GM19324 (cell line): ENCODE measurements at regions not wholly inside any gene's neighbourhood (a gene's known extent, or its start where the extent isn't known, plus 50 kb on each side); places are given as distances from the start of the nearest gene placed in this dataset.

ENCODE experiments used
- ATAC-seq: cut with Tn5 transposase; IDR thresholded peaks from one replicate; pipeline ENCODE4 v1.9.1; 2021; ENCODE audit warnings: mild to moderate bottlenecking, moderate library complexity; ENCODE audit not compliant: unreplicated experiment, low FRiP score

DNA sequence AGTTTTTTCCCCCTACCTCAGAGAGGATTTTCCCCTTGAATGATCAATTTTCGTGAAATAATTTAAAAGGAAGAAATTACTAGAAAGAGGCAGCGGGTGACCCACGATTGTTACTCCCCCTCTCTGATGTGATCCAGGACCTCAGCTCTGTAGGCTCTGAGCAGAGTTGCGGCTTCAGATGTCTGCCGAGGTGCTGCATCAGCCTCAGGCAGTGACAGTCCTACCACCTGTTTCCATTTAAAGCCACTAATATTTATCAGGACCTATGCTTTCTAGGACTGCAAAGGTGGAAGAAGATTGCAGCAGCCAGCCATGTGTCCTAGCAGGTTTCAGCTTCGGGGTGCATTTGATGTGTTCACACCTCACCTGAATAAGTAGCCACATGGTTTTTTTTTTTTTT is 294.8 kb upstream of the C2CD4B start:
- ATAC-seq: no peak

DNA sequence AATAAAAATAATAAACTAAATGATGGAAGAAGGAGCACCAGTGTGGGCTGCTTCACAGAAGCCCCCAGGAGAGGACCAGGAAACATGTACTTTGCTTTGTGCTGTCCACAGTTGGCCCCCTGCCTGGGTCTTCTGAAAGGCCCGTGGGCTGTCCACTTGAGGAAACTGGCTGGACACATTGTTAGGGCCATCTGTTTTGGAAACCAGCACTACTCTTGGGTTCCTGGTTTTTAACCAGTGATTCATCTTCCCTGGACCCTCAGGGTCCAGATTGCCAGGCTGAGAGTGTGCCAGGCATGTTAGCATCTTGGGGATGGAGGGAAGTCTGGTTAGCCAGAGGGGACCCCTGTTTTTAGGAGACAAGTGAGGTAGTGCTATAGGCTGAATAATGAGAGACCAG is 297.2 kb upstream of the C2CD4B start:
- ATAC-seq: no peak

DNA sequence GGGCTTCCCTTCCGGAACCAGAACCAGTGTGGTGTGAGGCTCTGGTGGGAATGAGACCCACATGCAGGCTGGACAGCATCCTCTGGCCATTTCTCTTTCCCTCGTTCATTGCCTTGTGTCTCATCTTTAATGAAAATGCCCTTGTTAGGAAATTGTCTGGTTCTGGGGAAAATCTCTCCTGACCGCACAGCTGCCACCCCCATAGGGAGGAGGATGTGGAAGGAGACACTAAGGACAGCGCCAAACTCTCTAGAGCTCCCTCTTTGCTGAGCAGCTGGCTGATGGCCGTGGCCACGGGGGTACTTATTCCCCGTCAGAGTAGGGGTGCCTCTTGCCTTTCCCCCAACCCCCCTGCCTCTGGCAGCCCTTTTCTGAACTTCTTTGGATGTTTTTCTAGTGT is 297.6 kb upstream of the C2CD4B start:
- ATAC-seq: no peak

DNA sequence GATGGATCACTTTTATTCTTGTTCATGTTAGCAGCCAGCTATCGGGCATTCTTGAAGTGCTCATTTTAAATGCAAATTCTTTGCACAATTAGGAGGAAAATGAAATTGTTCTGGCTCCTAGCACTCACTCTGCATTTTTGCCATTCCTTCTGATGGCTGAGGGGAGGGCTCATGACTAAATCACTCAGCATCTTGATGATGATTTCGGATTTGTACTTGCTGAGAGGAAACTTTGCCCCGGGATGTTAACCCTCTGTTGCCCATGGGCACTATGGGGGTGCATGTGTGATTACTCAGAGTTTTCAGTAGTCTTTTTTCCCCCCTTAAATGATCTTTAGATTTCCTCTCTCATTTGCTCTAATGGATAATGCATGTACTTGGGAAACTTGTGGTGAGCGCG is 299.6 kb upstream of the C2CD4B start:
- ATAC-seq: no peak

DNA sequence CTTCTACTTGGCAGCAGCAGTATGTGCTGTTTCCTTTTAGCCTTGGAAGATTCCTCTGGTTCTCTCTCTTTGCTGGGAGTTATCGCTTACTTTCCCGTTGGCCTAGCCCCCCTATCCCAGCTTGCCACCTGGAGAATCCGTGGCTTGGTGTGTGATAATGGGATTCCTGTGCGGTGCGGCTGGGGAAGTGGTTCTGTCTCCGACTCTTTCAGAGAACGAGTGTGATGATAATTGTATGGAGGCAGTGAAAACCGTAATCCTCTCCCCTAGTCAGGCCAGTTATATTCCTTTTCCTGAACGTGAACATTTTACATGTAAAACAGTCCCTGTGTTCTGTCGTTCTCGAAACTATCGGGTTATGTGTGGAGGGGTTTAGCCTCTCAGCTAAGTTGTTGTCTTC is 300.1 kb upstream of the C2CD4B start:
- ATAC-seq: no peak

DNA sequence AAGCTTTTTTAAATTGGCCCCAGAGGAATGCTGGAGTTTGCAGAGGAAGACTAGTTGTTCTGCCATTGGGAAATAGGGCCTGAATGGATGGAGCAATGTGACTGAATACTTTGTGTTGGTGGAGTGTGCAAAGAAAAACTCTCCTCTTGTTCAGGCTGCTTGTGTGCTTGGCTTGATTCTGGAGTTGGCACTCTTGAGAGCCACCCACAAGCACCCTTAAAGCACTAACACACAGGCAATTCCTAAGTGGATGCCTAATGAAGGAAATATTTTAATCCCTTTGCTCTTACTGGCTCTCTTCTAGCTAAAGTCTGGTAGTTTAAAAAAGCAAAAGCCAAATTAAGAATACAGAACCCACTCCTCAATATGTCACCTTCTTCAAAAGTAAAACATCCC is 304.4 kb upstream of the C2CD4B start:
- no peak for ATAC-seq

DNA sequence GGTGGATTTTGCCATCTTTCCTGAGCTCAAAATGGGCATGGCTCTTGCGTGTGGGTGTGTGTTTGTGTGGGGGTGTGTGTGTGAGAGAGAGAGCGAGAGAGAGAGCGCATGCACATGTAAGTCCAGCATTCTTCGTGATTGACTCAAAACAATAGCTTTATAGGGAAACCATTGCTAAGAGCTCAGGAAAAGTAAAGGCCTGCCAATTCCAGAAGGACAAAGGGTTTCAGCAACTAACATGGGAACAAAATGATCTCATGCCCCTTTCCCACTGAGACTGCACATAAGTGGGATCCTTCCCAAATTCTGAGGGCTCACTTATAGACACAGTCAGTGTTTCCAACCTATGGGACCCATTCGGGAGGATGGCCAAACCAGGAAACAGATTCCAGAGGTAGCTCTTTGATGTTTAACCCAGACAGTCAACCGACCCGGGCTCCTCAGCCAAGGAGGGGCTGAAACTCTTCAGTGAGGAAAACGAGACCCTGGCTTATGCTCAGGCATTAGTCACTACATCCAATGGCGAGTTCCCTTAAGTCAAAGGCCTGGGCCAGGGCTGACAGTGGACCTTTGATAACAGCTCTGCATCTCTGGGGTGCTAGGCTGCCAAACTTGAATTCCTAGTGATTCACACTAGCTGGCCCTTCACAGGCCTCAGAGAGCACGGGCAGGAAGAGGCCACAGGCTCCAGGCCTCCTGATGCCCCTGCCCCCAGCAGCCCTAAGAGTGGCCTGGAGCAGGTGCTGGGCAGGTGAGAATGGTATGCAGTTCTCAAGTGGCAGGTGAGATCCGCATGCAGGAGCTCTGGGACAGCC is 305.0 kb upstream of the C2CD4B start:
- ATAC-seq: no peak

DNA sequence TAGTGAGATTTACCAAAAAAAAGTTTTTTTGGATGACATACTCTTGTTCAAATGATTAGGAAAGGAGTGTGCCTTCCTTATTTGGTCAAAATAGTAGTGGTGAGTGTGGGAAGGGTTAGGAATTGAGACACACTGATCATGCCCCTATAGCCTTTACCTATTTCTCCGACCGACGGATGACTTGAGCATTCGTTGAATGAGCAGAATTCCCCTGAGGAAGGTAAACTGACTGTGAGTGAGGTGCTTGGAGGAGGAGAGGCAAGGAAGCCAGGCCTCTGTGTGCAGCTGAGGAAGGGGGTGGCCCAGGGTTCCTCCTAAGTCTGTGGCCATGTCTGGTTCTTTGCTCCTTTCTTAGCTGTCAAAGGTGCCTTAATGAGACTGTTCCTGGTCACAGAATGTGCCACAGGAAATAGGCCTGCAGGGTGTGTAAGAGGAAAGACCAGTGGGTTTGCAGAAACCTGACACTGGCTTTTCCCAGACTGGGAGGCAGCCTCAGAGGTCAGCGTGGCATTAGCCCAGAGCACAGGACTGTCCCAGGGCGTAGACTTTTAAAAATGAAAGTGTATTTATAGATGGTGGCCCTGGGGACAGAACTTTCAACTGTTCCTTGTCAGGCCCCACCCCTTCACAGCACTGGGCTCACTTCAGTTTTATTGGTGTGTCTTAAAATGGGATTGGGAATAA is 307.7 kb upstream of the C2CD4B start:
- ATAC-seq: no peak

DNA sequence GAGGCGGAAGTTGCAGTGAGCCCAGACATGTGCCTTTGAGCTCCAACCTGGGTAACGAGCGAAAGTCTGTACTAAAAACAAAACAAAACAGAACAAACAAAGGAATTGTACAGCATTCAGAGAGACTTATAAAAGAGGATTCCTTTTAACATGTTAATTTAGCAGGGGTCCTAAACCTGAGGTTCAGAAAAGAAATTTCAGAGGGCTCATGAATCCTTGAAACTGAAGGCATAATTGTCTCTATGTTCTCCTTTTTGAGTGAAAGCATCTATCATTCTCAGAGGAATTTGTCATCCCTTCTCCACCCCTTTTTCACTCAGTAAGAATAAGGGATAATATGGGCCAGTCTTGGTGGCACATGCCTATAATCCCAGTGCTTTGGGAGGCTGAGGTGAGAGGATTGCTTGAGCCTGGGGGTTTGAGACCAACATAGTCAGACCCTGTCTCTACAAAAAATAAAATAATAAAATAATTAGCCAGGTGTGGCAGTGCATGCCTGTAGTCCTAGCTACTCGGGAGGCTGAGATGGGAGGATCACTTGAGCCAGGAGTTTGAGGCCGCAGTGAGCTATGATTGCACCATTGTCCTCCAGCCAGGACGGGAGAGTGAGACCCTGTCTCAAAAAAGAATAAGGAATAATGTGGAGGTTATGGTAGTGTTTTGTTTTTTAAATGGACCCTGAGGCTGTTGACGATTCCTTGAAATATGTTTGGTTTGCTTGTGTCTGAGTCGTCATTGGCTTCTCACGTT is 309.1 kb upstream of the C2CD4B start:
- no peak for ATAC-seq

DNA sequence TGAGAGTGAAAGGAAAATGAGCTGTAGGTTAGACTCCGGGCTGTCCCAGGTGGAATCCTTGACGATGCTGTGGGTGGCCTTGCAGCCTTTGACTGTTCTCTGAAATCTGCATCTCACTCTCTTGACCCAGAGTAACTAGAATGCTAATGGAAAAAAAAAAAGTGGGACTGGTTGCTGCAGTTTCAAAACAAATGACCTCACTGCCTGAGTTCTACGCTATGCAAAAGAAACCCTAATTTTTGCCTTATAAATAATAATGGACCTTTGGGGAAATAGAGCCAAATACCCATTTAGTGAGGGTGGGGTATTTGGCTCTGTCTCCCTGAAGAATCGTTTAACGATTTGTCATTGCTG is 309.7 kb upstream of the C2CD4B start:
- no peak for ATAC-seq

DNA sequence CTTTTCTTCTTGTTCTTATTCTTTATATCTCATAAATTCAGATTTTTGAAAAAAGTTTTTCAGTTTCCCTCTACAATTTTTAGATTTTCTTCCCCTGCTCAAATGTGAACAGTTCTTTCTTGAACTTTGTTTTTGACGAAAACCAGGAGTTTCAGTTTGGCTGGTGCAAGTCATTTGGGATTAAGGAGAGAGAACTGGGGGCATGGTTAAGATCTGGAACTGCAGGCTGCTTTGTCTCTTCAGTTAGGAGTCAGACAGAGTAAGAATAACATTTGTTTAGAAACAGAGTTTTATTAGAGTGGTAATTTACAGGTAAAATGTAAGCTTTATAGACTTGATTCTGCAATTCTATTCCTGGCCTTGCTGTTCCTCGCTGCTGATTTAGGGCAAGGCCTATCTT is 310.5 kb upstream of the C2CD4B start:
- no peak for ATAC-seq

DNA sequence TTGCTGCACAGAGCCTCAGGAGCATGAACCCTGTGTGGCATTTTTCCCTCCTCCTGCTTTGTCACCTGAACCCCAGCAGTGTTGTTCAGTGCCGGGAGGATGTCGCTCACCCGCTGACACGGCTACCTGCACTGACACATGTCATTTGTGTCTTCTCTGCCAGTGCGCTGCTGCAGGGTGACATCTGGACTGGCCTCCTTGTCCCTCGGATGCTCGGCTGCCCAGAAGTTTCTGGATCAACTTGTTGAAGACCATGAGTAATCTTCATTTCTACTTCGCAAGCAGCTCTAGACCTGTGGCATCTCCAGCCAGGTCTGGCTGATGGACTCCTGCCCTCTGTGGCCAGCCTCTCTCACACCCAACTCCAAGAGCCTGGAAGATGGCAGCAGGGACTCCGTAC is 311.1 kb upstream of the C2CD4B start:
- no peak for ATAC-seq

DNA sequence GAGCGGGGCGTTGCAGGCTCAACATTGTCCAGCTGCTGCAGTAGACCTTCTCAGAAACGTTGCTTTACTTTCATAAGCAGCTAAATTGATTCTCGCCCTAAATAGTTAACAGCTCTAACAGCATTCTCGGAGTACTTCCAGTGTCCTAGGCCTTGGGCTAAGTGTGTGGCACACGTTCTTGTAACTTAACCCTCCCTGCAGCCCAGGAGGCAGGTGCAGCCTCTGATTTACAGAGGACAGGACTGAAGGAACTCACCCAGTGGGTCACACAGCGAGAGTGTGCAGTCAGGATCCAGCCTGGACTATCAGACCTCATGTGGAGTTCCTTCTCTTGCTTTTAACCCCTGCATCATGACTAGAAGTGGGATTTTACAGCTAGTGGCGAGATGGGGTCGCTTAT is 312.8 kb upstream of the C2CD4B start:
- no peak for ATAC-seq

DNA sequence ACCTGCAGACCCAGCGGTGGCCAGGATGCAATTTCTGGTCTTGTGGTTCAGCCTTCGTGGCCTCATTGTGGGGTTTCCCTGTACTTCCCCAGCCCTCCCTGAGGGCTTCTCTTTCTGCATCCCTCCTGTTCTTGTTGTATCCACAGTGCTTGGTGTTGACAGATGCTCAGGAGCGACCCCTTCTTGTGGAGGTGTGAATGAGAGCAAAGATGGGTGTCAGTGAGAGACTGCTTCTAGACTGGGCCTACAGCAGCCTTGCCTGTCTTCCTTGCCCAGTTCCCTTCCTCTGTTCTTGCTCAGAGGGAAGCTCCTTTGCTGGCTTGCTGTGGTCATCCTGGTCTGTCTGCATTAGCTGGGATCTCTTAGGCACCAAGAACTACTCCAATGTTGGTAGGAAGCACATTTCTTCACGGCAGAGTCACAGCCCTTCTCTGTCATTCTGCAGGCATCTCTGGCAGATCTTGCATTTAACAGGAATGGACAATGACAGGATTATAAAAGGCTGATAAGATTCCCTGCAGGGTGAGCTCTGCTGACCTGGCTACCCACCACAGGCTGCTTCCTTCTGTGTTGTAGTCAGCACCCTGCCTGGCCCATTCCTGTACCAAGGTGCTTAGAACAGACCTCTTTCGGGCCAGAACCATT is 317.8 kb upstream of the C2CD4B start:
- no peak for ATAC-seq

DNA sequence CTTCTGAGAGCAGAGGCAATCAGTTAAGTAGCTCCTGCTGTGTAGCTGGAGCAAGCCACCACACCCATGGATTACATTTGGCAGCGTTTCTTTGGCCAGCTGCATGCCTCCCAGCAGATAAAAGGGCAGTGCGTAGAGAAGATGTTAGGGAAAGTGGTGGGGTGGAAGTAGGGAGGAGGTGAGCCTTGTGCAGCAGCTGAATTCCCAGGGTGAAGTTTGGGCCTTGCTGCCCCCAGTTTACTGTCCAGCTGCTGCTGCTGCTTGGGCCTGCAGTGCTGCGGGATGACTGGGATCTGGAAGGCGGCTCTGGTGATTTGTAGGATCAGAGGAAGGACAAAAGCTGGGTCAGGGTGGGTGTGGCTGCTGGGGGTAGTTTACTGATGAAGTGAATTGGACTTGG is 318.7 kb upstream of the C2CD4B start:
- no peak for ATAC-seq

DNA sequence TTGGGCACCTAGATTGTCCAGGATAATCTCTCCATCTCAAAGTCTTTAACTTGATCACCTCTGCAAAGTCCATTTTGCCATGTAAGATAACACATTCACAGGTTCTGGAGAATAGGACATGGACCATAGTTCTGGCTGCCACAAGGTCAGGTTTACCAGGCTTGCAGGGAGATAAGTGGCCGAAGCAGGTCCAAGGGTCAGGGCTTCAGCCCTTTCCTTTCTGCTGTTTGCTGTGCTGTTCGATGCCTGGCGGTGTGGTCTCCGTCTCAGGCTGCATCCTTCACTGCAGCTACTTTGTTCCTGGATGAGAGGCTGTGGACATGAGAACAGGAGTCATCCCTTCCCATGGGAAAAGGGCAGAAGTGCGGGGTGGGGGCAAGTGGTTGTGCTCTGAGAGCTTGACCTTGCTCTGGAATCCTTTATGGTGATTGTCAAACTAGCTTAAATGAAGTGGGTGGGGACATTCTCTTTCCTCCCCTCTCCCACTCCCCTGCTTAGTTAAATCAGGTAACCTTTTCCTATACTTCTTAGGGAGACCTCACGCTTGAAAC is 320.2 kb upstream of the C2CD4B start:
- ATAC-seq: no peak

DNA sequence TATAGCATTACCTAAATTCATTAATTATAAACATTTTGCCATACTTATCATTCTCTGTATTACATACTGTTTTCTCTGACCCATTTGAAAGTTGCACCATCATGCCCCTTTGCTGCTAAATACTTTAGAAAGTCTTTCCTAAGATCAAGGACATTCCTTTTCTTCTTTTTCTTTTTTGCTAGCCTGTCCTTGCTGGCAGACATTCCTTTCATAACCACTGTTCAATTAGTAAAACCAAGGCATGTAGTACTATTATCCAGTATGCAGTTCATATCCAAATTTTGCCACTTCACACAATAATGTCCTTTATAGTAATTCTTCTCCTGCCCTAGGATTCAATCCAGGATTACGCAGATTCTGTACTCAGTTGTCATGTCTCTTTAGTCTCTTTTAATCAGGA is 321.0 kb upstream of the C2CD4B start:
- ATAC-seq: no peak

DNA sequence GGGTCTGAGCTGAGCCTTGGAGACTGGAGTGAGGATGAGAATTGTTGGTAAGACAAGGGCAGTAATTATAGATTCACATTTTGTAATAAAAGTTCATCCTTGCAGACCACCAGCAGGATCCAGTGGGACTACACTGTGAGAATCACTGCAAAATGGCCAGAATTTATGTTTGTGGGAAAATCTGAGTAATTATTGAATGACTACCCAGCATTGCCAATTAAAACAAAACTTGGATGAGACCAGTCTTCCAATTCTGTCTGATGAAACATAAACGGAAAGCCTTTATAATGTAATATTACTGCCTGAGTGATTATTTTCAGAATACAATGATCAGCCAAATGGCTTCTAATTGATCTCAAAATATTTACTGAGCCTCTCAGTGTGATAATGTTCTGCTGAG is 323.3 kb upstream of the C2CD4B start:
- no peak for ATAC-seq

DNA sequence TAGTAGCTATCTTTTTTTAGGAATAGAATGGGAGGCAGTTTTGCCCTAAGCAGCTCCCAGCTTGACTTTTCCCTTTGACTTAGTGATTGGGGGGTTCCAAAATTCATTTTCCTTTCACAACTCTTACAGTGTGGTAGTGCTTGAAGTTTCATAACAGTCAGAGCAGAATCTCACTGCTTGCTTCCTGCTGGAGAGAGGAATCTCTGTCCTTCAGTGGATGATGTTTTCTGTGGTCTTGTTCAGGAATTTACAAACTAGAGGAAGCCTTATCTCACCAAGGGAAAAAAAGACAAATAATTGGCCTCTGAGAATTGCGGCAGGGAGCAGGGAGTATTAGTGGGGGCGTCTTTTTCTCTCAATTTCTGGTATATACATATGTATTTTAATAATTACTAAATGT is 326.6 kb upstream of the C2CD4B start:
- ATAC-seq: no peak

DNA sequence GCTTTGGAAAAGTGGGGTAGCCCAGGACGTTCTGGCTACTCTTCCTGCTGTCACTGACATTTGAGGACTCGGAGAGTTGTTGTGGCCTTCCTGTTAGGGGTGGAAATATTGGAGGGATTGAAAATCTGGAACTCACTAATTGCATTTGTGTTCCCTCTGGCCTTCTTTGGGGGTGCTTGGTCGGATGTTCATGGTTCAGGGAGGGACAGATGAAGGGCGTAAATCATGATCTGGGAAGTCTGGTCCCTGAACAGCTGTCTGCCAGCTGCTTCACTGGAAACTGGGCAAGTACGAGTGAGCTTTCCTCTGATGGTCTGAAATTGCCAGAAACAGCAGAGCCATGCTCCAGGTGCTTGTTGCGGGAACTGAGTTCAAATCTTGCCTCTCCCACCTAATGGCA is 327.8 kb upstream of the C2CD4B start:
- ATAC-seq: no peak

DNA sequence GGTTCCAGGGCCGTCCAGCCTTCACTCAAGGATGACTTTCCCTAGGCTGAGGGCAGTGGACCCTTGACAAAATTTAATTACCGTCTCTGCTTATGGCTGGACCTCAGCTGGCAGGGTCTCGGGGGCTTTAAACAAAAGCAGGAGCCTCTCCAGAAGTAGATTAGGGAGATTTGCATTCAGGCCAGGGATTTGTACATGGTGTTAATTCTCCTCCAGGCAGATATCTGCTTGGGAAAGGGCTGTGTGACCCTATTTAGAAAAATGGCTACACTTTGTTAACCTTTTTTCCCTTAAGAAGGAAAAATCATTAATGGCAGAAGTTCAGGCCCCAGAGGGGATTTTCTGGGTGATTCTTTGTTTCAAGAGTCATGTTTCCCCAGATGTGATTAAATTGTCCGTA is 329.1 kb upstream of the C2CD4B start:
- no peak for ATAC-seq
